ENCODE measurements at regions not wholly inside any gene's neighbourhood (a gene's known extent, or its start where the extent isn't known, plus 50 kb on each side); places are given as distances from the start of the nearest gene placed in this dataset.

GRCh38 chr3:188049606-188050530 is 104.1 kb upstream of the LPP start:
- no peak for TF ChIP-seq POLR2A (IDR thresholded peaks at IDR 0.05)
- TF ChIP-seq CTCF (IDR thresholded peaks at IDR 0.05) = no peak

Data from thyroid gland (tissue), 4 donors.